Neuronal stem cell (in vitro differentiated cells): ENCODE measurements at regions not wholly inside any gene's neighbourhood (a gene's known extent, or its start where the extent isn't known, plus 50 kb on each side); places are given as distances from the start of the nearest gene placed in this dataset.

Experiments
- DNase-seq: peaks from one replicate; pipeline ENCODE4 v3.0.0-alpha.2; 2013; ENCODE audit warnings: low spot score
- H2AFZ ChIP-seq: one replicate; pipeline ENCODE4 v1.6.1; 2013; ENCODE audit warnings: mild to moderate bottlenecking, low read length, inconsistent platforms
- H2AK5ac ChIP-seq: 2 replicates; pipeline ENCODE4 v1.6.1; 2013; ENCODE audit warnings: low read depth, mild to moderate bottlenecking, inconsistent platforms, low read length, moderate library complexity, mixed read lengths
- H2BK120ac ChIP-seq: 2 replicates; pipeline ENCODE4 v1.6.1; 2013; ENCODE audit warnings: low read depth, mild to moderate bottlenecking, inconsistent platforms, low read length, moderate library complexity, mixed read lengths
- H2BK12ac ChIP-seq: one replicate; pipeline ENCODE4 v1.6.1; 2013; ENCODE audit warnings: low read length, inconsistent platforms
- H2BK15ac ChIP-seq: 2 replicates; pipeline ENCODE4 v1.6.1; 2013; ENCODE audit warnings: mild to moderate bottlenecking, low read length, inconsistent platforms, mixed read lengths
- H2BK5ac ChIP-seq: one replicate; pipeline ENCODE4 v1.6.1; 2013; ENCODE audit warnings: inconsistent platforms, mild to moderate bottlenecking, low read length, moderate library complexity
- H3K14ac ChIP-seq: one replicate; pipeline ENCODE4 v1.6.1; 2013; ENCODE audit warnings: low read length, inconsistent platforms
- H3K18ac ChIP-seq: 2 replicates; pipeline ENCODE4 v1.6.1; 2013; ENCODE audit warnings: low read length, inconsistent platforms
- H3K23ac ChIP-seq: 2 replicates; pipeline ENCODE4 v1.6.1; 2013; ENCODE audit warnings: low read depth, mild to moderate bottlenecking, mixed read lengths, low read length, inconsistent platforms; ENCODE audit not compliant: poor library complexity
- H3K27ac ChIP-seq: replicated peaks from 3 replicates; pipeline ENCODE4 v1.5.1; 2013; ENCODE audit warnings: low read length, inconsistent platforms
- H3K27me3 ChIP-seq, 3 experiments: 2 replicates each; pipeline ENCODE4 v1.6.1; 2013; ENCODE audit warnings: low read length in 3 of 3, mild to moderate bottlenecking in 2 of 3, inconsistent platforms in 1 of 3, low read depth in 1 of 3, mixed read lengths in 1 of 3, moderate library complexity in 1 of 3; ENCODE audit not compliant: control insufficient read depth in 3 of 3, insufficient read depth in 3 of 3
- H3K36me3 ChIP-seq, 2 donors: replicated peaks in 1 of 2; 2 replicates each; pipeline ENCODE4 v1.6.1; 2013; ENCODE audit warnings: low read length in 2 of 2; ENCODE audit not compliant: control insufficient read depth in 2 of 2, insufficient read depth in 2 of 2
- H3K4ac ChIP-seq: 2 replicates; pipeline ENCODE4 v1.6.1; 2013; ENCODE audit warnings: inconsistent platforms, mild to moderate bottlenecking, low read length, moderate library complexity
- H3K4me1 ChIP-seq, 2 donors: 1 replicate in 1 of 2; 2 replicates in 1 of 2; pipeline ENCODE4 v1.6.1; 2013; ENCODE audit warnings: low read length in 2 of 2, low read depth in 1 of 2; ENCODE audit not compliant: control insufficient read depth in 2 of 2, insufficient read depth in 1 of 2
- H3K4me2 ChIP-seq: one replicate; pipeline ENCODE4 v1.6.1; 2013; ENCODE audit warnings: mild to moderate bottlenecking, low read length, inconsistent platforms; ENCODE audit not compliant: insufficient read depth, poor library complexity, severe bottlenecking
- H3K4me3 ChIP-seq, 2 donors: 2 replicates each; pipeline ENCODE4 v1.5.1; 2013; ENCODE audit warnings: low read length in 2 of 2, mild to moderate bottlenecking in 2 of 2, inconsistent platforms in 1 of 2, moderate library complexity in 1 of 2
- H3K79me1 ChIP-seq: one replicate; pipeline ENCODE4 v1.6.1; 2013; ENCODE audit warnings: low read depth, mild to moderate bottlenecking, inconsistent platforms, low read length, moderate library complexity
- H3K9ac ChIP-seq: one replicate; pipeline ENCODE4 v1.6.1; 2013; ENCODE audit warnings: mild to moderate bottlenecking, low read depth, low read length, inconsistent platforms; ENCODE audit not compliant: poor library complexity
- H3K9me3 ChIP-seq, 2 donors: replicated peaks in 1 of 2; 2 replicates each; pipeline versions ENCODE3 to v1.6.1; 2013; ENCODE audit warnings: low read length in 2 of 2, mild to moderate bottlenecking in 2 of 2, inconsistent platforms in 1 of 2, low read depth in 1 of 2, mixed read lengths in 1 of 2, moderate library complexity in 1 of 2; ENCODE audit not compliant: control insufficient read depth in 2 of 2, insufficient read depth in 1 of 2
- H4K8ac ChIP-seq: one replicate; pipeline ENCODE4 v1.6.1; 2013; ENCODE audit warnings: low read depth, mild to moderate bottlenecking, inconsistent platforms, low read length, moderate library complexity
- H4K91ac ChIP-seq: one replicate; pipeline ENCODE4 v1.6.1; 2013; ENCODE audit warnings: low read length, low read depth, mild to moderate bottlenecking, inconsistent platforms; ENCODE audit not compliant: poor library complexity
- WGBS, 2 donors: extraction: QIAGEN DNeasy Blood & Tissue Kit; methylation state at CpG; one replicate each; pipeline ENCODE4 v1.1.7; 2013; ENCODE audit warnings: missing lambda C conversion rate in 2 of 2, mixed read lengths in 1 of 2; ENCODE audit not compliant: insufficient read length in 2 of 2, insufficient replicate concordance in 1 of 2; ENCODE audit errors: extremely low coverage in 2 of 2; 5-methylcytosine and 5-hydroxymethylcytosine counted together

GRCh38 chr7:96855691-96856090, 146.0 kb upstream of the SEM1 start:
- Histone ChIP-seq H3K9ac (no peak overlapping the region), H2BK15ac (no peak overlapping the region), H3K27ac (no peak overlapping the region), H3K4me3 (no peak overlapping the region), H4K8ac (no peak overlapping the region), H2BK5ac (no peak overlapping the region), H3K4ac (no peak overlapping the region), H3K79me1 (no peaks in the 10 kb centered on the region), H3K36me3 (no peaks in the 10 kb centered on the region), H3K23ac (no peak overlapping the region), H4K91ac (no peak overlapping the region), H3K27me3 (no peaks in the 10 kb centered on the region), H3K14ac (no peak overlapping the region), H3K9me3 (no peaks in the 10 kb centered on the region), H2AFZ (no peak overlapping the region), H2BK12ac (no peak overlapping the region), H3K18ac (no peak overlapping the region), H2AK5ac (no peak overlapping the region), H3K4me1 (no peaks in the 10 kb centered on the region), H2BK120ac (no peak overlapping the region), H3K4me2 (no peak overlapping the region)
- DNase-seq = no peak
- WGBS, 2 donors = no CpG with 5 or more reads among the region's 1 CpG

DNA sequence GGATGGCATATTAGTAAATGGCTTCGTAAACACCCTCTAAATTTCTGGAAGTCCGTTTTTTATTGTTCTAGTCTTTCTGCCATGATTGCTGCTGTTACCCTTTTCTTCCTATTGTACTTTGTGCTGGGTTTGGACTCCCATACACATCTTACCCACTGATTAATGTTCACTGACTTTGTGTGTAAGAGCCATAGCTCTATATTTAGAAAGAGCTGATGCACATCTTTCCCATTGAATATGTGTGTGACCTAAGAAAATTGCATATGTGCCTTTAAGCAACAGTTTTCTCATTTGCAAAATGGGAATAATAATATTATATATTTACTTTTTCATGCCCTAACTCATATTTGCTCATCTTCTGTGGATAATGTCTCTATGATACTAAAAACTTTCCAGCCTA, 135.8 kb upstream of the DLX6 start:
- Histone ChIP-seq H2AFZ (no peak overlapping the region), H2BK5ac (no peak overlapping the region), H3K9ac (no peak overlapping the region), H4K8ac (no peak overlapping the region), H2BK120ac (no peak overlapping the region), H3K27me3 (no peaks in the 10 kb centered on the region), H4K91ac (no peak overlapping the region), H2BK15ac (no peak overlapping the region), H3K4me2 (no peak overlapping the region), H2BK12ac (no peak overlapping the region), H3K9me3 (no peaks in the 10 kb centered on the region), H3K4ac (no peak overlapping the region), H3K79me1 (no peaks in the 10 kb centered on the region), H3K14ac (no peak overlapping the region), H3K4me3 (no peak overlapping the region), H3K23ac (no peak overlapping the region), H2AK5ac (no peak overlapping the region), H3K4me1 (no peaks in the 10 kb centered on the region), H3K36me3 (no peaks in the 10 kb centered on the region), H3K18ac (no peak overlapping the region), H3K27ac (no peak overlapping the region)
- WGBS, 2 donors = no CpG with 5 or more reads among the region's 2 CpGs
- DNase-seq = no peak

DNA sequence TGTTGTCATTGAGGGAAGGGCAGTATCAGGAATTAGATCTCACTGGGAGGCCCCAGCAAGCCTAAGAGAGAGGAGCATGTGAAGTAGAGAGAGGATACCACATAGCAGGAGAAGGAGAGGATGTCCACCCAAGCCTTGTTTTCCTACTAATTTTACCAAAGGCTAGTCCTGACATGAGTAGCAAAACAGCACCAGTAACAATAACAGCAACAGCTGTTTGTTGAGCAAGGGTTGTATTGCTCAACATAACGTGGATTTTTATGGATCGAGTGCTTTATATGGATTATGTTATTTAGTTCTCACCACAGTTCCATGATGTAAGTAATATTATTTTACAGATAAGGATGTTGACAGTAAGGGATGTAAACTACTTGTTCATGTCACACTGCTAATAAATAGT, 135.2 kb upstream of the DLX6 start:
- WGBS, 2 donors = no CpG with 5 or more reads among the region's 2 CpGs
- Histone ChIP-seq H3K23ac (no peak overlapping the region), H3K27ac (no peak overlapping the region), H3K4ac (no peak overlapping the region), H3K27me3 (no peaks in the 10 kb centered on the region), H3K4me2 (no peak overlapping the region), H3K18ac (no peak overlapping the region), H4K8ac (no peak overlapping the region), H3K9ac (no peak overlapping the region), H2BK120ac (no peak overlapping the region), H4K91ac (no peak overlapping the region), H3K4me3 (no peak overlapping the region), H2BK5ac (no peak overlapping the region), H3K14ac (no peak overlapping the region), H3K36me3 (no peaks in the 10 kb centered on the region), H2BK15ac (no peak overlapping the region), H2AFZ (no peak overlapping the region), H2AK5ac (no peak overlapping the region), H3K4me1 (no peaks in the 10 kb centered on the region), H3K79me1 (no peaks in the 10 kb centered on the region), H3K9me3 (no peaks in the 10 kb centered on the region), H2BK12ac (no peak overlapping the region)
- DNase-seq = no peak

DNA sequence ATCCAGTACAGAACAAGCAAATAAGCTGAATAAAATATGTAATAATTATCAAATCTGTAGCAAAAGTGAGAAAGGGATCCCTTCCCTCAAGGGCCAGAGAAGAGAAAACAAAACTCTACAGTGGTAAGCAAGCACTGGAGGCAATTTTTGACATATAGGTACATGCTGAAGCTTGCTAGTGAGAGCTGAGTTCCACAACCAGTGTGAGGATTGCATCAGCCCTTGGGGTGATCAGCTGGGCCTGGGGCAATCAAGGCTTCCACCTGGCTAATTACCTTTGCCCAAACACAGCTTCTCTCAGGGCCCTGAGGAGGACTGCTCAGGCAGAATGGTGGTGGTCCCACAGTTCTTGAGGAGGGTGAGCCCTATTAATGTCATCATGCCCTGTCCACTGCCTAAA, 134.4 kb upstream of the DLX6 start:
- H2BK5ac ChIP-seq = no peak overlapping the region
- no peak overlapping the region for H3K14ac ChIP-seq
- H3K4me2 ChIP-seq = no peak overlapping the region
- no peak overlapping the region for H2BK120ac ChIP-seq
- H3K23ac ChIP-seq = no peak overlapping the region
- no peak overlapping the region for H2BK12ac ChIP-seq
- no peaks in the 10 kb centered on the region for H3K79me1 ChIP-seq
- no peak overlapping the region for H3K18ac ChIP-seq
- H3K9ac ChIP-seq = no peak overlapping the region
- H3K36me3 ChIP-seq = no peaks in the 10 kb centered on the region
- no peak overlapping the region for H2AK5ac ChIP-seq
- H3K27me3 ChIP-seq = no peaks in the 10 kb centered on the region
- no peak overlapping the region for H2BK15ac ChIP-seq
- no peaks in the 10 kb centered on the region for H3K9me3 ChIP-seq
- H3K4me3 ChIP-seq = no peak overlapping the region
- H3K4me1 ChIP-seq = no peaks in the 10 kb centered on the region
- no peak overlapping the region for H3K4ac ChIP-seq
- no peak overlapping the region for H4K91ac ChIP-seq
- H4K8ac ChIP-seq = no peak overlapping the region
- no peak for DNase-seq
- no peak overlapping the region for H2AFZ ChIP-seq
- H3K27ac ChIP-seq = no peak overlapping the region
